HepG2 (cell line): ENCODE measurements at regions not wholly inside any gene's neighbourhood (a gene's known extent, or its start where the extent isn't known, plus 50 kb on each side); places are given as distances from the start of the nearest gene placed in this dataset.

Experiments used
- ATAC-seq: fragments of 200-7000 bp; cut with Tn5 transposase; 3 replicates; pipeline ENCODE4 v1.9.1; 2020; ENCODE audit warnings: mild to moderate bottlenecking, moderate library complexity
- BruUV-seq: library from RNA; stranded (reverse); fragments of 400-500 nt; replicated peaks from 2 replicates; lab custom pipeline; 2021; lab: Mats Ljungman, UMichigan
- CTCF ChIA-PET: fragments of 300-600 bp; formaldehyde crosslinking; extraction: SDS; loops from one replicate; lab custom pipeline; 2021; ENCODE audit warnings: low total read pairs, inconsistent platforms, low intra/inter-chr PET ratio; lab: Yijun Ruan, JAX
- POLR2A ChIA-PET: fragments of 350-600 bp; sonication (Branson Sonifier 250); formaldehyde crosslinking; loops from one replicate; lab custom pipeline; 2020; ENCODE audit warnings: antibody characterized with exemption, inconsistent platforms; lab: Yijun Ruan, JAX
- DNase-seq: peaks from one replicate; pipeline ENCODE4 v3.0.0-alpha.2; 2015; ENCODE audit warnings: low spot score
- FAIRE-seq: peaks from 3 replicates; lab custom pipeline; 2011; peaks lifted over from hg19 to GRCh38; lab: Jason Lieb, UNC
- H2AFZ ChIP-seq: one replicate; pipeline ENCODE4 v1.6.1; 2011; ENCODE audit warnings: low read length, inconsistent platforms
- H3K27ac ChIP-seq: fragments of 300-600 bp; 3 replicates; pipeline ENCODE4 v1.8.0; 2011; ENCODE audit warnings: mixed run types, mild to moderate bottlenecking, mixed read lengths, low read length, inconsistent platforms; ENCODE audit not compliant: insufficient read depth; ENCODE audit errors: extremely low read length
- H3K27me3 ChIP-seq, 2 experiments: fragments of 200-600 bp in 1 of 2; 2 replicates in 1 of 2; 3 replicates in 1 of 2; pipeline versions ENCODE4 v1.6.0 to v1.8.0; 2011; ENCODE audit warnings: low read length in 2 of 2, mild to moderate bottlenecking in 2 of 2, moderate library complexity in 2 of 2, inconsistent platforms in 1 of 2; ENCODE audit not compliant: insufficient read depth in 2 of 2, control insufficient read depth in 1 of 2
- H3K36me3 ChIP-seq, 2 experiments: fragments of 200-600 bp in 1 of 2; replicated peaks in 1 of 2; 2 replicates in 1 of 2; 3 replicates in 1 of 2; pipeline versions ENCODE4 v1.5.1 to v1.8.0; 2011; ENCODE audit warnings: low read length in 2 of 2, inconsistent platforms in 1 of 2; ENCODE audit not compliant: insufficient read depth in 2 of 2, control insufficient read depth in 1 of 2
- H3K4me1 ChIP-seq: 2 replicates; pipeline ENCODE4 v1.5.1; 2012; ENCODE audit warnings: low read length, inconsistent platforms; ENCODE audit not compliant: insufficient read depth
- H3K4me2 ChIP-seq: 2 replicates; pipeline ENCODE4 v1.6.0; 2011; ENCODE audit warnings: low read depth, low read length, inconsistent platforms
- H3K4me3 ChIP-seq, 3 experiments: fragments of 200-600 bp in 1 of 3; sonication (generic), shearing (Covaris generic) in 1 of 3; replicated peaks in 1 of 3; 2 replicates each; pipeline ENCODE4 v1.5.1; 2011 to 2016; ENCODE audit warnings: low read length in 3 of 3, inconsistent platforms in 2 of 3, low read depth in 2 of 3, mild to moderate bottlenecking in 2 of 3, control low read depth in 1 of 3, mixed read lengths in 1 of 3; ENCODE audit not compliant: insufficient read depth in 1 of 3
- H3K79me2 ChIP-seq: one replicate; pipeline ENCODE4 v1.6.1; 2011; ENCODE audit warnings: low read length, inconsistent platforms; ENCODE audit not compliant: insufficient read depth
- H3K9ac ChIP-seq: 2 replicates; pipeline ENCODE4 v1.6.0; 2011; ENCODE audit warnings: mild to moderate bottlenecking, low read depth, low read length, inconsistent platforms; ENCODE audit not compliant: insufficient read depth
- H3K9me3 ChIP-seq: 2 replicates; pipeline ENCODE4 v1.5.1; 2012; ENCODE audit warnings: mild to moderate bottlenecking, low read length
- H4K20me1 ChIP-seq: 2 replicates; pipeline ENCODE4 v1.6.0; 2011; ENCODE audit warnings: inconsistent platforms, mild to moderate bottlenecking, low read length, moderate library complexity; ENCODE audit not compliant: insufficient read depth
- ARID3A ChIP-seq: IDR thresholded peaks from 2 replicates; pipeline ENCODE4 v1.6.1; 2012; ENCODE audit warnings: low read depth, low read length, improper control_type of control experiment
- CERS6 ChIP-seq: sonication (generic); formaldehyde crosslinking; IDR thresholded peaks from 2 replicates; pipeline ENCODE4 v1.5.0; 2020; ENCODE audit warnings: missing genetic modification reagents
- CREB1 ChIP-seq, 2 experiments: fragments of 450-650 bp in 1 of 2; IDR thresholded peaks; 2 replicates each; pipeline ENCODE4 v1.6.1; 2016 to 2017; ENCODE audit warnings: control low read depth in 1 of 2, mild to moderate bottlenecking in 1 of 2, missing compliant biosample characterization in 1 of 2, missing genetic modification characterization in 1 of 2
- DNMT3B ChIP-seq: conservative IDR thresholded peaks from 2 replicates; pipeline ENCODE4 v1.6.1; 2016; ENCODE audit warnings: missing biosample characterization, control low read depth
- MIER3 ChIP-seq: IDR thresholded peaks from 2 replicates; pipeline ENCODE4 v1.6.1; 2016; ENCODE audit warnings: missing compliant biosample characterization, borderline replicate concordance
- WGBS: methylation state at CpG from one replicate; pipeline ENCODE4 v1.1.6; 2017; ENCODE audit warnings: low lambda C conversion rate; 5-methylcytosine and 5-hydroxymethylcytosine counted together
- in situ Hi-C: cut with HindIII; loops from 2 replicates; pipeline ENCODE4 v1.10.0; 2017; ENCODE audit warnings: low pct_unique_long_range_greater_than_20kb; ENCODE audit not compliant: extremely low pct_ligation_motif_present
- intact Hi-C: fragments of 100-400 bp; cut with micrococcal nuclease; formaldehyde crosslinking; loops from one replicate; pipeline ENCODE4 v1.10.0; 2022; ENCODE audit not compliant: unreplicated experiment

GRCh38 chr1:117312453-117313138 lies 54.7 kb upstream of the MAN1A2 start (continued):
- 0 out of 2 replicates have a peak, but pooled peaks have one; percentile 10 for TF ChIP-seq ARID3A
- TF ChIP-seq DNMT3B (CRISPR knock-in tag), result no peak
- TF ChIP-seq MIER3 (CRISPR knock-in tag), result no peak
- TF ChIP-seq, all 625 proteins: peak for 3

- Histone ChIP-seq H3K9ac (no peak overlapping the region), H3K4me2 (no peak overlapping the region), H3K4me3 (no peak overlapping the region), H3K79me2 (no peaks in the 10 kb centered on the region)
- intact Hi-C loops, result no loop called here
- no peak for DNase-seq
- CTCF ChIA-PET, result no interaction called here
- TF ChIP-seq CREB1 (IDR thresholded peaks at IDR 0.05) (peak; percentile 12; the same call in 1 of the 2 replicates), CREB1 (CRISPR knock-in tag; IDR thresholded peaks at IDR 0.05) (no peak), CERS6 (CRISPR knock-in tag) (no peak)
- TF ChIP-seq, all 625 proteins: peak for 1
- Histone ChIP-seq H3K27ac (no peak overlapping the region), H2AFZ (no peak overlapping the region), H3K9me3 (no peaks in the 10 kb centered on the region), H3K4me1 (no peaks in the 10 kb centered on the region), H4K20me1 (no peaks in the 10 kb centered on the region), H3K36me3 (no peaks in the 10 kb centered on the region), H3K27me3 (no peaks in the 10 kb centered on the region; a peak in 1 of 5 replicates)
- no TSS peak for BruUV-seq
- FAIRE-seq, result no peak
- POLR2A ChIA-PET, result no interaction called here
- in situ Hi-C loops, result no loop called here
- ATAC-seq, result no peak
- WGBS, result 0% methylated on average over 3 of the region's 3 CpGs
Observed at GRCh38 chr1:117308311-117308916, 58.8 kb upstream of the MAN1A2 start.
